Esophagus mucosa (tissue), 1 donor: ENCODE measurements at regions not wholly inside any gene's neighbourhood (a gene's known extent, or its start where the extent isn't known, plus 50 kb on each side); places are given as distances from the start of the nearest gene placed in this dataset.
"Not testable (repeated sequence)": the region's sequence is repeated elsewhere in the genome, so short reads cannot be mapped to it uniquely, and the experiment has no call there.

Experiments used
- ATAC-seq: fragments of 200-7000 bp; cut with Tn5 transposase; one replicate; pipeline ENCODE4 v1.9.1; 2020
- donor health status: DM: yes; HTN: yes; CAD: no.

- ATAC-seq, result no peak
Measured at GRCh38 chr16:59463776-59464175, 729.7 kb upstream of the GOT2 start.

DNA sequence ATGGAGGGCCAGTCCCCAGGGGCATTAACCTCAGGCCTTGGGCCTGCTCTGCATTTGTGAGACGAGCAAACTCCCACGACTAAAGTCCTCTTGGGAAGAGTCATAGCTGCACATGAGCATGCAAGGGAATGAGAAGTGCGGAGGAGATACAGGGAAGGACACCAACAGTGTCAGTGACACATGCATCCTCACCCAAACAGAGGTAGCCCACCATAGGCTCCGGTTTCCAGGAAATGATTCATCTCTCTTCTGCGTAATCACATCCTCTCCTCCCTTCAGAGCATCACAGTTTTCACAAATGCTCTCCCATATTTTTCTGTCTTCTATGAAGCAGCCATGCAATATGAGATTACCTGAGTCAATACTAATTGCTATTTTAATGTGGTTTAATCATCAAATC, 725.7 kb upstream of the GOT2 start:
- no peak for ATAC-seq

- ATAC-seq, result no peak
Measured at GRCh38 chr16:59455497-59455896, 721.4 kb upstream of the GOT2 start.

- ATAC-seq, result not testable (repeated sequence)
Measured at GRCh38 chr16:59450513-59450912, 716.4 kb upstream of the GOT2 start.

DNA sequence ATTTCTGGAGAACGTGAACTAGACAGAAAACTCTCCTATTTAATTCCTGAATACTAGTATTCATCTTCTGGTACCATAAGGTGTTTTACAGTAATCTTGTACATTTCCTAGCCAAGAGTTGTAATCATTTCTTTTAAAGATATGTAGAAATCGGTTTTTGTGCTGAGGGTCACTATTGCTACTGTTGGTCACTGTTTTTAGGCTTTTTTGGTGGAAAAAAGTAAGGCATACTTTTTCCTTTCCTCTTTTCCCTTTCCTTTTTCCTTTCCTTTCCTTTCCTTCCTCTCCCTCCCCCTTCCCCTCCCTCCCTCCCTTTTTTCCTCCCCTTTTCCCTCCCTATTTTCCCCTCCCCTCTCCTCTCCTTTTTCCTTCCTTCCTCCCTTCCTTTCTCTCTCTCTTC, 706.4 kb upstream of the GOT2 start:
- ATAC-seq, result no peak

- no peak for ATAC-seq
Measured at GRCh38 chr16:59432896-59433295, 698.8 kb upstream of the GOT2 start.

DNA sequence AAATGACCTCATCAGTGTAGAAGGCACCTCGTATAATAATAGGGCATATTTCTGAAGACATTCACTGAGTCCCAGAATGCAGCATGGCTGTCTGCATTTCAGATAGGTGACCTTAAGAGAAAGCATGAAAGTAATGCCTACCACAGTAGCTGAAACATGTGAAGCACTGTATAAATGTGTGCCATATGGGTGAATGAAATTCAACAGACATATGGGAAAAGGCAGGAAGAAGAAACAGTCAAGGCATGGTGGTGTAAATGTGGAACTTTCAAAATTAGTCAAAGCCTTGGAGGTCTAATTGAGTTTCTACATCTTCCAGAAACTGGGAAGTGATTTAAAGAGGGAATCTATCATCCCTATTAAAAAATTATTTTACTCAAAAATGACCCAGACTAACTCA, 698.2 kb upstream of the GOT2 start:
- ATAC-seq, result no peak

GRCh38 chr16:59424714-59425273, 690.7 kb upstream of the GOT2 start:
- ATAC-seq, result no peak

- no peak for ATAC-seq
Measured at GRCh38 chr16:59411961-59412841, 678.1 kb upstream of the GOT2 start.

DNA sequence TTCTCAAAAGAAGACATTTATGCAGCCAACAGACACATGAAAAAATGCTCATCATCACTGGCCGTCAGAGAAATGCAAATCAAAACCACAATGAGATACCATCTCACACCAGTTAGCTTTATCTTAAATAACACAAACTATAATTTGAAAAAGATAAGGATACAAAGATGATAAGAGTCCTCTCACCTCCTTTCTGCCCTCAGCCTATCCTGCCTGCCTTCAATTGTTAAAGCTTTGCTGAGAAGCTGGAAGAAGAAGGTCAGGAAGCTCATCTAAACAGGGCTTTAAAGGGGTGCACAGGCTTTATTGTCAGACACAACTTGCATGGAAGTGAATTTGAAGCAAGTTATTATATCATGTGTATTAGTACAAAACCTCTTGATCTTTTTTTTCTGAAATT, 676.3 kb upstream of the GOT2 start:
- no peak for ATAC-seq

DNA sequence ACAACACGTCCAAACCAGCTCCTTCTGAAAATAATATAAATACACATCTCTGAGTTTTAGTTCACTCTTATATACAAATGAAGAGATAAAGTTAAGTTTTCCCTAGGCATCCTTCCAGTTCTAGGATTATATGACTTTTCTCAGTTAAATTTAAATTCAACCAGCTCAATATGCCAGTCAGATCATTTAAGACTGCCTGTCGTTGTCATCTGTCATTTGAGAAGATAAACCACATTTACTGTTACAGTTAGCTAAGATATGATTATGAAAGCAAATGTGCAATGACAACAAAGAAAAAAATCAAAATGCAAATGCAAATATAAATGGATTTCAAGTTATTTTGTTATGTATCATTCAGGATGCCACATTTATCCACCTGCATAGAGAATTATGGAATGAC, 671.7 kb upstream of the GOT2 start:
- no peak for ATAC-seq

DNA sequence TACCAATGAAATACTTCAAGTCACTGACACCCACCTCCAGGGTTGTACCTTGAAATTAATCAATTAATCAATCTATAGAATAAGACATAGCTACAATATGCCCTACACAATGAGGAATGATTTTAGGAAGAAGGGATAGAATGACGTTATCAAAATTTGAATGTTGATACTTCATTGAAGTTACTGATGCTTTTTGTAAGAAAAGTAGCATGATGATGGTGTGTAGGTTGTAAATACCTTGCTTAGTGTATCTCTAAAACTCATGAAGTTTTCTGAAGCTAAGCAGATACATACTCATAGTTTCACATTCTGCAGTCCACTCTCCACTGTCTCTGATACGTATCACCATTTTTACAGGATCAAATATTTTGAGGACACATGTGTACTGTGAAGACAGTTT, 670.4 kb upstream of the GOT2 start:
- no peak for ATAC-seq

GRCh38 chr16:59400830-59401229, 666.7 kb upstream of the GOT2 start:
- no peak for ATAC-seq

DNA sequence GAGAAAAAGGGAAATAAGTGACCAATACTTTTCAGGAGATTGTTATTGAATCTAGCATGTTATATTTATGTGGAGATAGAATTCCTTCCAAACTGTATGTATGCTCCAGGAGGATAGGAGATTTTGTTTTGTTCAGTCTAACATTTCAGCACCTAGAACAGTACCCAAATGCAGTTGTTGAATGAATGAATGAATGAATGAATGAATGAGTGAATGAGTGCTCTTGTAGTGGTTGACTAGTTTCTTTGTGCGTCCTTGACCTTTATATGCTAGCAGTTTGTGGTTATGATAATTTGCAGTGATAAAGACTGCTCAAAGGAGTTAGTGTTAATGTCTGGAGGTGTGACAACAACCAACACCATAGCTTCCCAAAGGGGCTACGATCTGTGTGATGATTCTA, 663.5 kb upstream of the GOT2 start:
- ATAC-seq, result no peak

DNA sequence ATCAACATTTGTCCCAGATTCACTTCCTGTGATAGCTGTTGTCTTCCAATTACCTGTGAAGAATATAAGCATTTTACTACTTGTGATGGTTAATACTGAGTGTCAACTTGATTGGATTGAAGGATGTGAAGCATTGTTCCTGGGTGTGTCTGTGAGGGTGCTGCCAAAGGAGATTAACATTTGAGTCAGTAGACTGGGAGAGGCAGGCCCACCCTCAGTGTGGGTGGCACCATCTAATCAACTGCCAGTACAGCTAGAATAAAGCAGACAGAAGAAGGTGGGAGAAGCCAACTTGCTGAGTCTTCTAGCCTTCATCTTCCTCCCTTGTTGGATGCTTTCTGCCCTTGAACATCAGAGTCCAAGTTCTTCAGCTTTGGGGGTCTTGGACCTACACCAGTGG, 660.4 kb upstream of the GOT2 start:
- no peak for ATAC-seq

DNA sequence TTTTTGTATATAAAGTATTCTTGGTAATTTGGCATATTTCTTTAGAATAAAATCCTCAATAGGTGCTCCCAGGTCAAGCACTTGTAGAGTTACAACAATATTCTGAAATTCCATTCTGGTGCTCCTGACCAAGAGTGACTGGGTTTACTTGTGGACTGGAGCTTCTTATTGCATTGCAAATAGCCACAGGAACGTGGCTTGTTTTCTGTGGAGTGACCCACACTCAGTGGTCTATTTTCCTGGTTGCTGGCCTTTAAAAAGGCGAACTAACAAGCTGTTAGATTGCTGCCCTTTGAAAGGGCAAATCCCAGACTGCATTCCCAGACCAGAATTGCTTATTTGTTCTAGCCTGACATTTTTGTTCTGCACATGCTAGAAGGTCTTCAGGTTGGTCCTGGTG, 658.8 kb upstream of the GOT2 start:
- no peak for ATAC-seq

GRCh38 chr16:59391617-59392364, 657.7 kb upstream of the GOT2 start:
- no peak for ATAC-seq

GRCh38 chr16:59385959-59386358, 651.8 kb upstream of the GOT2 start:
- no peak for ATAC-seq

DNA sequence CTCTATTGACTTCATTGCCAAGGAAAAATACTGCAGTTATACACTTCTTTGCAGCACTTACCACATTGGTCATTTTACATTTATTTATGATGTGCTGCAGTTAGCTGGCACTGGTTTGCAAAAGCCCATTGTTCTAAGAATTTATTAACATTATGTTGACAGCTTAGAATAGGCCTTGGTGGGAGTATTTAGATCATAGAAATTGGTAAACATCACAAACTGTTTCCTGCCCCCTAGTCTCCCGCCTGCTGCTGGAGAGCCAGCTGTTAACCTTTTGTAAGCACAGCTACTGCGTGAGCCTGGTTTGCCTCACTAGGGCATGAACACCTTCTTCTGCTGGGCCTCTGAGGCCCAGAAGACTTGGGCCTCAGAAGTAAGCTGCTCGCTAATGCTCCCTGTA, 651.4 kb upstream of the GOT2 start:
- no peak for ATAC-seq

GRCh38 chr16:59373632-59374031, 639.5 kb upstream of the GOT2 start:
- ATAC-seq, result no peak

- ATAC-seq, result no peak
Measured at GRCh38 chr16:59370717-59371116, 636.6 kb upstream of the GOT2 start.

DNA sequence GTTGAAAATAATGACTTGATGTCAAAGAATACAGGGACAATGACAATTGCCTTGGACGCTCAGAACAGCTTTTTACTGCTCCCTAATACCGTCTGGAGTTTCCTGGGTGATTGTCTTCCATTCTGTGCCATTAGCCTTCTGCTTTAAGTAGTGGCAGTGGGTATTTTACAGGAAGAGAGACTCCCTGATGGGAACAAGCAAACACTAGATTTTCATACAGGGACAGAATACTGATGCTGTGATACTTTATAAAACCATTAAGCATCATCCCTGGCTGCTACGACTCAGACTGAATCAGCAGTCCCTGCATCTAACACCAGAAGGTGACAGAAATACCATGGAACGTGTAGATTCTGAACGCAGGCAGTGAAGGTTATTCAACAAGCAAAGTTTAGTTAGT, 635.4 kb upstream of the GOT2 start:
- ATAC-seq, result no peak

DNA sequence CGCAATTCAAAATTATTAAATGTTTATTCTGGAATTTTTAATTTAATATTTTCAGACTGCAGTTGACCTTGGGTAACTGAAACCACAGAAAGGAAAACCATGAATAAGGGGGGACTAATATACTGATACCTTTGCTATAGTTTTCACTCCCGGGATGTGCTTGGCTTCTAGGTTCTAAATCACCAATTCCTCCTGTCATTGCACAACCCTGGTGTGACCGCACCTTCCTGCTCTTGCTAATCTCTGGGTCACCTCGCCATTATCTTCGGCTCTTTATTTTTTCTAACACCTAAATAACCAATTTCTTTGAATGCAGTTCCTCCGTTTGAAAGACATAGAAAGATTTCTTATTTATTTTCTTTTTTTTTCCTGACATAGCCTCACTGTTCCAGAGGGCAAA, 634.5 kb upstream of the GOT2 start:
- ATAC-seq, result no peak

DNA sequence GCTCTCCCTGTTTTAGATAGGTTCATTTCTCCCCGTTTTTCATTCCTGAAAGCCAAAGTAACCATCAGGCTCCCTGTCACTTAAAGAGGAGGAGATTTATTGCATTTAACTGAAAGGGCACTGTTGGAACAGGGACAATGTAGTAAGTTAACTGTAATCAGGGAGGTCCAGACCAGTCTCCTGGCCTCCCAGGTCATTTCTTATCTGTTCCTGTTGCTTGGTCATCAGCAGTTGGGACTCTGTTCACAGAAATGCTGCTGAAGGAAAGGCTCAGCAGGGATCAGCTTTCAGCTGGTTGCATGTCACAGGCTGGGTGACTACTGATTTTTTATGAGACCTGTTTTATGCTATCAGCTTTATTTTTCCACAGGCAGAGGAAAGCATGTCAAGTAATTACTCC, 622.6 kb upstream of the GOT2 start:
- ATAC-seq, result no peak
